Activated naive CD8-positive, alpha-beta T cell treated with anti-CD3 and anti-CD28 coated beads, Interleukin-2, amount 10 ng/mL, durations not matched to agents 7 days and 5 days (primary cell): ENCODE measurements at regions not wholly inside any gene's neighbourhood (a gene's known extent, or its start where the extent isn't known, plus 50 kb on each side); places are given as distances from the start of the nearest gene placed in this dataset.
"Not testable (repeated sequence)": the region's sequence is repeated elsewhere in the genome, so short reads cannot be mapped to it uniquely, and the experiment has no call there.

Source experiments
- ATAC-seq: fragments of 150-1000 bp; cut with Tn5 transposase; one replicate; pipeline ENCODE4 v1.10.0; 2021; ENCODE audit warnings: low read depth, moderate library complexity
- POLR2A ChIA-PET: fragments of 350-600 bp; sonication (Branson Sonifier 250); formaldehyde crosslinking; loops from one replicate; lab custom pipeline; 2021; ENCODE audit warnings: antibody characterized with exemption; lab: Charles Lee
- DNase-seq: peaks from one replicate; pipeline ENCODE4 v3.0.0; 2021
- H3K27ac Mint-ChIP-seq: one replicate; pipeline ENCODE4 v1.8.0; 2022; ENCODE audit warnings: mild to moderate bottlenecking, mixed read lengths
- H3K27me3 Mint-ChIP-seq: one replicate; pipeline ENCODE4 v1.8.0; 2022; ENCODE audit warnings: mild to moderate bottlenecking, moderate library complexity, mixed read lengths
- H3K36me3 Mint-ChIP-seq: one replicate; pipeline ENCODE4 v1.8.0; 2021; ENCODE audit warnings: mild to moderate bottlenecking, mixed read lengths
- H3K4me1 Mint-ChIP-seq: one replicate; pipeline ENCODE4 v1.8.0; 2021; ENCODE audit warnings: mixed read lengths
- H3K4me3 Mint-ChIP-seq: one replicate; pipeline ENCODE4 v1.8.0; 2022; ENCODE audit warnings: mild to moderate bottlenecking, moderate library complexity, mixed read lengths
- H3K9me3 Mint-ChIP-seq: one replicate; pipeline ENCODE4 v1.8.0; 2021; ENCODE audit warnings: mixed read lengths

DNA sequence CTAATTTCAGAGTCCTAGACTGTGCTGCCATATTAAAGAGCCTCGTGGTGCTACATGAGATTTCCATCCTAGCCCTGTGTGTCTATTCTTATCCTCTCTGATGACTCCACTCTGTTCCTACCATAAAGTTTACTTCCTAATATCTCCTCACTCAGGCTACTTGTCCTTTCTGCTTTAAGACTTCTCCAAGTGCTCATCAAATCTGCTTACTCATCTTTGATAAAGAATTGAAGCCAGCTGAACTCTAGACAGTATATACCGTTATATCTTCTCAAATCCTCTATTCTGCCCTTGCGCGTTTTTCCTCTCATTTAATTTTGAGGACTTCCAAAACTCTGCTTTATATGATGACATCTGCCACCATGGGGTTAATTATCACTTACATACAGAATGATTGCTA, 539.5 kb downstream of the HAPSTR1 start:
- Mint-ChIP-seq H3K27me3 (no peaks in the 10 kb centered on the region), H3K36me3 (no peaks in the 10 kb centered on the region), H3K9me3 (peaks cover 4% of the 10 kb centered on the region), H3K4me1 (no peaks in the 10 kb centered on the region), H3K4me3 (no peak overlapping the region), H3K27ac (no peak overlapping the region)
- DNase-seq (no peak), ATAC-seq (no peak)
- POLR2A ChIA-PET: no interaction called here

DNA sequence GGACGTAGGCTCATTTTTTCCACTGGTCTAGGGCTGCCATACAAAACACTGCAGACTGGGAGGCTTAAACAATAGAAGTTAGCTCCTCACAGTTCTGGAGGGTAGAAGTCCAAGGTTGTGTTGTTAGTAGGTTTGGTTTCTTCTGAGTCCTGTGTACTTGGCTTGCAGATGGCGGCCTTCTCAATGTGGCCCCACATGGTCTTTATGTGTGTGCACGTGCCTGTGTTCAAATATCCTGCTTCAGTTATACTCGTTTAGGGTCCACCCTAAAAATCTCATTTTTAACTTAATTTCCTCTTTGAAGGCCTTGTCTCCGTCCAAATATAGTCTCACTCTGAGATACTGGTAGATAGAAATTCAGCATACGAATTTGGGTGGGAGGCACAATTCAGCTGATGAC, 542.4 kb downstream of the HAPSTR1 start:
- no peaks in the 10 kb centered on the region for H3K36me3 Mint-ChIP-seq
- peaks cover 8% of the 10 kb centered on the region for H3K9me3 Mint-ChIP-seq
- no peaks in the 10 kb centered on the region for H3K4me1 Mint-ChIP-seq
- POLR2A ChIA-PET: no interaction called here
- no peak overlapping the region for H3K27ac Mint-ChIP-seq
- H3K27me3 Mint-ChIP-seq: no peaks in the 10 kb centered on the region
- ATAC-seq (no peak), DNase-seq (no peak)
- H3K4me3 Mint-ChIP-seq: no peak overlapping the region

DNA sequence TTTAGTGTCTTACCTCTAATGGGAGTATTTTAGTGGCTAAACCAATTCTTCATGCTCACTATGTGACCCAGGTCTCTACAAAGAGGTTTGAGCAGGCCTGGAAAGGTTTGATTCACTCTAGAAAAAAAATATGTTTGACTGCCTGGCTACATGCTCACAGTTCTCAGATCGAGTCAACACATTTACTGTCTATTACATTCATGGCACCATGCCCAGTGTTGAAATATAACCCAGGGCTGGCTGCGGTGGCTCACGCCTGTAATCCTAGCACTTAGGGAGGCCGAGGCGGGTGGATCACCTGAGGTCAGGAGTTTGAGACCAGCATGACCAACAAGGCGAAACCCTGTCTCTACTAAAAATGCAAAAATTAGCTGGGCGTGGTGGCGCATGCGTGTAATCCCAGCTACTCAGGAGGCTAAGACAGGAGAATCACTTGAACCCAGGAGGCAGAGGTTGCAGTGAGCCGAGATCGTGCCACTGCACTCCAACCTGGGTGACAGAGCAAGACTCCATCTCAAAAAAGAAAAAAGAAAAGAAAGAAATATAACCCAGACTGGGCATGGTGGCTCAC, 543.8 kb downstream of the HAPSTR1 start:
- H3K27ac Mint-ChIP-seq, H3K4me1 Mint-ChIP-seq, DNase-seq, H3K9me3 Mint-ChIP-seq, H3K27me3 Mint-ChIP-seq, H3K4me3 Mint-ChIP-seq, ATAC-seq, H3K36me3 Mint-ChIP-seq, POLR2A ChIA-PET: not testable (repeated sequence)

DNA sequence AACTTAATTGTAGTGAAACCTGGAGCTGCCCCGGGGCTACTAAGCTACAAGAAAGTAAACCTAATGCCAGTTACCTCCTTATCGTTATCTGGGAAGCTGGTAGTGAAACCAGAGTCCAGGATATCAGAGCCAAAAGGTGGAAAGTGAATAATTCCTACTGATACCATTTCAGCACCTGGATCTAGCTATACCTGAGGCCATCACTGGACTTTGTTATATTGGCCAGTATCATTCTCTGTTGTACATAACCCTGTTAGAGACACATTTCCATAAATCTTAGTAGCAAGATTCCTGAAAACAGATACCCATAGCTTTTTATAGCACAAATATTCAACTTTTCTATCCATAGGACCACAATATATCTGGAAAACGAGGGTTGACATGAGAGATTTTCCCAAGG, 538.0 kb downstream of the GRIN2A start:
- Mint-ChIP-seq H3K36me3 (no peaks in the 10 kb centered on the region), H3K27ac (no peak overlapping the region), H3K4me1 (no peaks in the 10 kb centered on the region), H3K9me3 (no peaks in the 10 kb centered on the region), H3K4me3 (no peak overlapping the region), H3K27me3 (no peaks in the 10 kb centered on the region)
- no peak for ATAC-seq
- POLR2A ChIA-PET: no interaction called here
- no peak for DNase-seq

DNA sequence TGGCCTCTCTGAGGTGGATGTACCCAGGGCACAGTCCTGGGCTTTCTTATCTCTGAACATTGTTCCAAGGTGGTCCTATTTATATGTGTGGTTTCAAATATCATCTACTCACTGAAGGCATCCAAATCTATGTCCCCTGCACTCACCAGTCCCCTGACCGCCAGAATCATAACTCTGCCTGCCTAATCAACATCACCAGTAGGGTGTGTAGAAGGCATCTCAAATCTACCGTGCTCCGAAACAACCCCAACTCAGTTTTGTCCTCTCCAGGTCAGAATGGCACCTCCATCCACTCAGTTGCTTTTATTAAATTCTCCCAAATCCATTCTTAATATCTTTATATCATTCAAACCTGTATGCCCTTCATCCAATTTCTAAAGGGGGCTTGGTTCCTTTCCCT, 536.3 kb downstream of the GRIN2A start:
- Mint-ChIP-seq H3K9me3 (no peaks in the 10 kb centered on the region), H3K36me3 (no peaks in the 10 kb centered on the region)
- POLR2A ChIA-PET: no interaction called here

DNA sequence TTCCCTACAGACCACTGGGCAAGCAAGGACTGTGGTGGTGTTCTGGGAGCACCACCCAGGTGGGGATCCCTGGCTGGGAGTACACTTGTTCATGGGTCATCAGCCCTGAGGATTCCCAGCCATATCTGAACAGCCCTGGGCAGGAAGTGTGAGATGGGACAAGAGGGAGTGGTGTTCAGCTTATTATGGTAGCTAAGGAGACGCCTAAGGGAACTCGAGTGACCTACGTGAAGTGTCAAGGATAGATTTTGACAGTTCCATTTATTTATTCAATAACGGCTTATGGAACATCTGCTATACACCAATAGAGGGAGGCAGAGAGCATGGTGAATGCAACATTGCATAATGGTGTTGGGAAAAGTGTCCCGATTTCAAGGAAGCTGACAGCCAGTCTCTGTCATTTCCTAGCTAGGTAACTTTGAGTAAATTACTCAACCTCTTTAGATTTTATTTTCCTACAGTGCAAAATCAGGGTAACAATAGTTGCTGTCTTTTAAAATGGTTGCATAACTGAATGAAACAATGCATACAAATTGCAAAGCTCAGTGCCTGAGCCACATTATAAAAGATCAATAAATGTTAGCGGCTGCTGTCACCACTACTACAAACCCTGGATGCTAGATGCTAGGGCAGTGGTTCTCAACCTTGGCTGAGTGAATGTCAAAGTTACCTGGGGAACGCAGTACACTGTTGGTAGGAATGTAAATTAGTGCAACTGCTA, 534.1 kb downstream of the GRIN2A start:
- Mint-ChIP-seq H3K4me1 (no peaks in the 10 kb centered on the region), H3K9me3 (peaks cover 2% of the 10 kb centered on the region)

More for the DNA sequence above, 536.3 kb downstream of the GRIN2A start:
- no peak for ATAC-seq
- no peaks in the 10 kb centered on the region for H3K27me3 Mint-ChIP-seq
- no peak for DNase-seq
- no peak overlapping the region for H3K4me3 Mint-ChIP-seq
- no peak overlapping the region for H3K27ac Mint-ChIP-seq
- H3K4me1 Mint-ChIP-seq: no peaks in the 10 kb centered on the region

DNA sequence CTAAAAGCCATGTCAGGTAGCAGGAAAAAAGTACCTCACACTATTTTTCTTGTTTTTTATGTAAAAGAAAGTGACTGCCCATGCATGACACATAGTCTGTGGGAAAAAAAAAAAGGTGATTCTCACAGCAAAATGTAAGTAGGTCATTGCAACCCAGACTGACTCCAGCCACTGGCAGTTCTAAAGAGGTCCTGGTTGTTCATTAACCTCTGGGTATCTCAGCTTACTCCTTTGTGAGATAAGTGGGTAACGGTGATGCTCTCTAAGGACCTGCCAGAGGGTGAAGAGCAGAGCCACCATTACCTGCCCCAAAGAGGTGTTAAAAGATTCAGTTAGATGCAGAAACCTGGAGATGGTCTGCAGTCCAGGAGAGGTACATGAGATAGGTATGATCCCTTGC, 531.9 kb downstream of the GRIN2A start:
- H3K9me3 Mint-ChIP-seq: peaks cover 2% of the 10 kb centered on the region
- no peak for ATAC-seq
- no peak overlapping the region for H3K27ac Mint-ChIP-seq
- no peak for DNase-seq
- no peaks in the 10 kb centered on the region for H3K27me3 Mint-ChIP-seq
- no peaks in the 10 kb centered on the region for H3K36me3 Mint-ChIP-seq
- H3K4me3 Mint-ChIP-seq: no peak overlapping the region
- POLR2A ChIA-PET: no interaction called here
- no peaks in the 10 kb centered on the region for H3K4me1 Mint-ChIP-seq

More for the DNA sequence above, 534.1 kb downstream of the GRIN2A start:
- Mint-ChIP-seq H3K4me3 (no peak overlapping the region), H3K27ac (no peak overlapping the region), H3K36me3 (no peaks in the 10 kb centered on the region), H3K27me3 (no peaks in the 10 kb centered on the region)
- POLR2A ChIA-PET: no interaction called here
- ATAC-seq (no peak), DNase-seq (no peak)

DNA sequence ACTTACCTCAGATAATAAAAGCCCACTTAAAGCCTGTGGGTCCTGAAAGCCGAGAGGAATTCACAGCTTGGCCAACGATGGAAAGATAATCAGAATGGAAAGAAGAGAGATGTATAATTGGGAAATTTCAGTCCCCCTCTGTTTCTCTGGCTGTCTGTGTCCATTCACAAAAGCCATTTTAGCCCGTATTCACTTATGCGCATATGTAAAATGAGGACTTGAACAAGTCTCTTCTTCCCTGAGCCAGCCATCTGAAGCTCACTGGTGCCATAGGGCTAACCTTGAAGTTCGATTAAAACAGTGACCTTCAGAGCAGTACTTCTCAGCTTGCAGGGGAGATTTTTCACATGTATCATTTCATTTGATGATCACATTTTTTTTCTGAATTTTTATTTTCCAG, 527.2 kb downstream of the GRIN2A start:
- Mint-ChIP-seq H3K9me3 (peaks cover 2% of the 10 kb centered on the region), H3K27ac (no peak overlapping the region), H3K4me3 (no peak overlapping the region), H3K27me3 (no peaks in the 10 kb centered on the region), H3K36me3 (no peaks in the 10 kb centered on the region), H3K4me1 (no peaks in the 10 kb centered on the region)
- ATAC-seq (no peak), DNase-seq (no peak)
- POLR2A ChIA-PET: no interaction called here

DNA sequence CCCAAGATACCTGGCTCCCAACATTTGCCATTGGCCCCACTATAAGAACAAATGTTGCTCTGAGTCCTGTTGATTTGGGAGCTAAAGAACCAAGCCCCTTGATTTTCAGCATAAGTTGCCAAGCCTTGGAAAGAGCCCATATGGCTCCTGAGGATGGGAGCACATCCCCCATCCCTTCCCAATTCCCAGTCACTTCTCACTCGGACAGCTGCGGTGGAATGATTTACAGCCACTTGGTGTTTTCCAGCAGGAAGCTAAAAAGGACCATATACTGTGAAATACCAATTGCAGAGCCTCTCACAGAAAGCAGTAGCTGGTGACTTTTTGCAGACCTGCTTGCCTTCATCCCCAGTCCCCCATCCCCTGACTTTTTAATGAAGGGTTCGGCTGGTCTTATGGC, 524.6 kb downstream of the GRIN2A start:
- Mint-ChIP-seq H3K9me3 (no peaks in the 10 kb centered on the region), H3K4me1 (no peaks in the 10 kb centered on the region), H3K27ac (no peak overlapping the region), H3K27me3 (no peaks in the 10 kb centered on the region), H3K36me3 (no peaks in the 10 kb centered on the region), H3K4me3 (no peak overlapping the region)
- POLR2A ChIA-PET: no interaction called here
- ATAC-seq (no peak), DNase-seq (no peak)

DNA sequence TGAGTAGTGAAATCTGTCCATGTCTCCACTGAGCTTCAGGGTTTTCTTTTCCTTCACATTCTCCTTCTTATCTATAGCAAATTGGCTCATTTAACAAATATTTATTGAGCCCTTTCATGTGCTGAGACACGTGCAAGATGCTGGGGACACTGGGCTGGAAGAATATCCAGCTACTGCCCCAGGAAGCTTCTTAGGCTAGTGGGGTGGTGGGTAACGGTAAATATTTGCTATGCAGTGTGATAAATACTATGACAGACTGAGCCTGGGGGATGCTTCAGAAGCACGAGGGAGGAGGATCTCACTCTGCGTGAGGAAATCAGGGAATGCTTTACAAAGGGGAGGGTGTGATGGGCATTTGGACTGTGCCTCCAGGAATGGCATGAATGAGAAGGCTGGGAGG, 524.1 kb downstream of the GRIN2A start:
- H3K27ac Mint-ChIP-seq: no peak overlapping the region
- no peaks in the 10 kb centered on the region for H3K4me1 Mint-ChIP-seq
- POLR2A ChIA-PET: no interaction called here
- no peaks in the 10 kb centered on the region for H3K9me3 Mint-ChIP-seq
- H3K36me3 Mint-ChIP-seq: no peaks in the 10 kb centered on the region
- no peaks in the 10 kb centered on the region for H3K27me3 Mint-ChIP-seq
- no peak overlapping the region for H3K4me3 Mint-ChIP-seq
- ATAC-seq: no peak
- no peak for DNase-seq

DNA sequence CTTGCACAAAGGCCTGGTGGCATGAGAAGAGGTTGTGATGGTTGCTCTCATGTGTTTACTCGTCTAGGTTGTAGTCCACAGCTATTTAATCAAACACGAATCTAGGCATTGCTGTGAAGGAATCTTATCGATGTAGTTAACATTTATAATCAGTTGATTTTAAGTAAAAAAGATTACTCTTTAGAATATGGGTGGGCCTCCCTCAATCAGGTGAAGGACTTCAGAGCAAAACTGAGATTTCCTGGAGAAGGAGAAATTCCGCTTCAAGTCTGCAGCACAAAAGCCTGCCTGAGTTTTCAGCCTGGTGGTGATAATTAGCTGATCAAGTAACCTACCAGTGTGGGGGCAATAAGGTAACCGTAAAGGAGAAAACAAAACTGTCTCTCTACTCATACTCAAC, 523.6 kb downstream of the GRIN2A start:
- no peaks in the 10 kb centered on the region for H3K9me3 Mint-ChIP-seq
- H3K27ac Mint-ChIP-seq: no peak overlapping the region
- H3K36me3 Mint-ChIP-seq: no peaks in the 10 kb centered on the region
- no peaks in the 10 kb centered on the region for H3K27me3 Mint-ChIP-seq
- POLR2A ChIA-PET: no interaction called here
- no peak overlapping the region for H3K4me3 Mint-ChIP-seq
- DNase-seq (no peak), ATAC-seq (no peak)
- H3K4me1 Mint-ChIP-seq: no peaks in the 10 kb centered on the region

DNA sequence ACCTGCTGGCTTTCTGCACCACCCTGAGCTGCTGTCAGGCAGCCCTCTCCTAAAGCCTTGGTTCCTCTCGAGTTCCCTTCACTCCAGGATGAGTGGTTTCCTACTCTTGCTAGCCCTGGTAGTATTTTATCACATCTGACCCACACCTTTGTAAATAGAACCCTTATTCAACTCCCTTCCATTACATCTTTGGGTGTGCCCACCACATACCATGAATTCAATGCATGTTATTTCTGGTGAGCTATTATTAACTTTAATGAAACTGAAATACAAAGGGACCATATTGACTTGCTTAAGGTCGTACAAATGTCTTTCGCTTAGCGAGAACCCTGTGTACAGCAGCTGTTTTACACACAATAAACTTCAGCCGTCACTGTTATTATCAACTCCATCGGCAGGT, 521.3 kb downstream of the GRIN2A start:
- Mint-ChIP-seq H3K4me3 (no peak overlapping the region), H3K27ac (no peak overlapping the region), H3K36me3 (no peaks in the 10 kb centered on the region), H3K4me1 (no peaks in the 10 kb centered on the region), H3K27me3 (no peaks in the 10 kb centered on the region), H3K9me3 (peaks cover under 1% of the 10 kb centered on the region)
- POLR2A ChIA-PET: no interaction called here
- DNase-seq (no peak), ATAC-seq (no peak)

DNA sequence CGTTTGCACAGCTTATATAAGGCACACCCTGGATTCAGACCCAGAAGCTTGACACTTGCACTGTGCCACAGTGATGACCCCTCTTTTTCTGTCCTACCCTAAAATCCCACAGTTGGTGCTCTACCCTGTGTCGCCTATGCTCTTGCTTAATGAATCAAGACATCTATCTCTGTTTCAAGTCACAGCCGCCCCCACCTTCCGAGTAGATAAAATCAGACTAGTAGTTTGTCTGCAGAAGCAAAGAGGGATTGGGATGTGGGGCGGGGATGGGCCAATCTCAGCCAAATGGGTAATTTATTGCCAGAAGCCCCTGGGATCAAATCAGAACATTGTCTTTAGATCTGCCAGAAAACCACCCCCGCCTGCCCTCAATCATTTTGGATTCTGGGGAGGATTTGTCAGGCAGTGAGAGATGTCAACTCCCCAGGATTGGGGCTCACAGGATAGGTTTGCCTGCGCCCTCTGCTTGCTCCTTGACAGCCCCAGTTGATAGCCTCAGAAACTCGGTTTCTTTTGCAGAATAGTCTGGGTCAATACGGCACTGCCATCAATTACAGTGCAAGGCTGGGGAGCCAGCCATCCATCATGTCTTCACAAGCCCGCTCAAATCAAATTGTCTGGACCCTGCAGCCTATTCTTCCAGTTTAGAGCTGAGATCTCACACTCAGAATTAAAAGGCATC, 520.8 kb downstream of the GRIN2A start:
- Mint-ChIP-seq H3K27ac (no peak overlapping the region), H3K9me3 (peaks cover 3% of the 10 kb centered on the region), H3K27me3 (no peaks in the 10 kb centered on the region), H3K4me3 (no peak overlapping the region), H3K4me1 (no peaks in the 10 kb centered on the region), H3K36me3 (no peaks in the 10 kb centered on the region)
- ATAC-seq (no peak), DNase-seq (no peak)
- POLR2A ChIA-PET: no interaction called here

DNA sequence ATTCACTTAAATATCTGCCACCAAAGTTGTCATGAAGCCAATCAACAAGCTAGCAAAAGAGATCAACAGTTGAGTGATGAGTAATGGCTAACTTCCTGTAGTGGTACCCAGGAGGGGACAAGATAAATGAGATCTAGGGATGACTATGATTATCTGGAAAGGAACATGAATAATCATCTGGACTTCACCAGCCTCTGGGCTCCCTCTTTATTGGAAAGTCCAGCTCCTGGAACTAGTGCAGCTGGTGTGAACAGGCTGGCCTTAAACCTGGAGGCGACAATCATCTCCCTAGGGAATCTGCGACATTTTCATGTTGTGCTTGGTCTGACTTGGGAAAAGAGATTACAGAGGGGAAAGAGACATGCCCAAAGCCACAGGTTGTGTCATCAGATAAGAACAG, 518.6 kb downstream of the GRIN2A start:
- POLR2A ChIA-PET: no interaction called here
- no peaks in the 10 kb centered on the region for H3K4me1 Mint-ChIP-seq

More for the DNA sequence above, 518.6 kb downstream of the GRIN2A start:
- no peak overlapping the region for H3K4me3 Mint-ChIP-seq
- no peaks in the 10 kb centered on the region for H3K36me3 Mint-ChIP-seq
- ATAC-seq (no peak), DNase-seq (no peak)
- no peak overlapping the region for H3K27ac Mint-ChIP-seq
- peaks cover 3% of the 10 kb centered on the region for H3K9me3 Mint-ChIP-seq
- no peaks in the 10 kb centered on the region for H3K27me3 Mint-ChIP-seq
